ENCODE measurements at regions not wholly inside any gene's neighbourhood (a gene's known extent, or its start where the extent isn't known, plus 50 kb on each side); places are given as distances from the start of the nearest gene placed in this dataset.

DNA sequence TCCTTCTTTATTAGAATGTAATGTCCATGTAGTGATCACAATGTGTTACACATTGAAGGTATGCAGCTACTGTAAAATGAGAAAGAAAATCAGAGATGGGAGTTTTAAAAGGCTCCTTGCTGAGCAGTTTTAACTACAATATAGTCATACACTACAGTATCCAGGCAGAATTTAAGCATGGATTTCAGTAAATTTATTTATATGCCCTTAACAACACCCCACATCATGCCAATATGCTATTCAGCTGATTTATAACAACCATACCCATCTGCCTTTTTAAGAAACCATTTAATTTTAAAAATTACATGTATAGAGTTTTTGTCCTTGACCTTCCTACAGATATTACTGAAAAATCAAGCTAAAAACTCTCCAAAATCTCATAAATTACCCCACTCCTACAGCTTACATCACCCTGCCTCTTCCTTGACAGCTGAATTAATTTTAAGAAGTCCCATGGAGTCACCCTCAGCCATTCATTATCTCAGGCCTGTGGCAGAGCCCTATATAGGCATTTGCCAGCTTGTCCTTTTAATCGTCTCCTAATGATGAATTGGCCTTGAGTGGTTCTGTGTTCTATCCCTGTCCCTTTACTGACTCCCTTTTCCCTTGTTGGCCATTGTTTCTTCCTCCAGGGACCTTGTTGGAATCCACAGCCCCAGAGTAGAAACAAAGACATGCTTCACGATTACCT is 797.6 kb upstream of the ARRDC4 start:
- no peak for DNase-seq (ENCODE audit: low read depth in 2 of 2)

DNA sequence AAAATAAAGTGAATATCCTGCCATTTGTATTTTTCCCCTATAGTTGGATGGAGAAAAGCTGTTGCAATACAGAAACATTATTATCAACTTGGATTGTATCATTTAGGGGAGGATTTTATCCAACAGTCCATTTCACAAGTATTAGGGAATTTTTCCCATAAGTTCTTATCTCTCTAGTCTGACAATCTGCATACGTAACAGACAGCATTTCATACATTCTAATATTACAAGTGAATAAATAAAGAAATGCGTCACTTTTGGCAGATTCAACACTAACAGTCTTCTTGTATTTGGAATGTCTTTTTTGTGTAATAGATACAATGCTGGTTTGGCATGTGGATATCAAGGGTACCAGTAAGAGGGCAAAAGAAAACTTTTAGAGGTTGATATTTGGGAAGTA is 795.3 kb upstream of the ARRDC4 start:
- DNase-seq (ENCODE audit: low read depth in 2 of 2): no peak

DNA sequence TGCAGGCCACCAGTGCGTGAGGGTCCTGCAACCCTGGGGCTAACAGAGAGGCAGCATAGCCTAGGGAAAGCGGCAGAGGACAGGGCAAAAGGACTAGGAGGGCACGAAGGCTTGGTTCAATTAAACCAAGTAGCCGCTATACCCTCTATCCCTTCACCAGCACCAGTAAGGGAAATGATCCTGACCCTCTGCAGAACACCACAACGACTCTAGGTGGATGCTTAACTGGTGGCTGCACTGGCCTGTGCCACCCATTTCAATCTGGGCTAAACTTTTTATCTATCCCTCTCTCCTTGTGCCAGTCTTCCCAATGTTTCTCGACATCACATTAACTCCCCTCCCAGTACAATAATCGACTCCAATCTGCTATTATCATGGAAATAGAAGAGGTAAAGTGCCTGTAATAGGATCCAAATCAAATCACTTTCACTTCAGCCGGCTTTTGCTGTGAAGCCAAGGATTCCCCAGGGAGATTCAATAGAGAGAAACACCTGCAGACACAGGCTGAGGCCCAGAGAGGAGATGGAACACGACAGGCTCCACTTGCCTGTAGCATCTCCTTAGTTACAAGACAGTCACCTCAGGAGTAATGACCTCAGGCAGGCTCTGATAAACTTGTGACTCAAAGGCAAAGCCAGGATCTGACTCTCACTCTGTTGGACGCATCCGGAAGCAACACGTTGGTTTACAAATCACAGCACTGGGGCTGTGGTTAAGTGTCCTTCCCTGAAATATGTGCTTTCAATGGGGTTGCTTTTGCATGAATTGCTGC is 791.6 kb upstream of the ARRDC4 start:
- DNase-seq (ENCODE audit: low read depth in 2 of 2): no peak

DNA sequence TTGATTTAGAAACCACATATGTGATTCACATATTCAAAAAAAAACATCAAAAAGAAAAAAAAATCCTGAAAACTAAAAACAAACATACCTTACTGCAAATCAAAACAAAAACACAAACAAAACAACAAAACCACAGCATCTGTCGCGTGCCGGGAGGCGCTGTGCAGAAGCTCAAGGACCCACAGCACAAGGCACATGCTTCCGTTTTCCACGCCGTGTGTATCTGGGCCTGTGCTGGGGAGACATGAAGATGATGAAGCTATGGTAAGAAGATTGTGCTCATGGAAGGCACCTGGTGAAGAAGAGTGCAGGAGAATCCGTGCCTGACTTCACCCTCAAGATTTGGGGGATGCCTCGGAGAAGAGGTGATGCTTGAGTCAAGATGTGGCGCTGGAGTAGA is 788.9 kb upstream of the ARRDC4 start:
- DNase-seq (ENCODE audit: low read depth in 2 of 2): no peak

GRCh38 chr15:97174886-97175540 is 785.5 kb upstream of the ARRDC4 start:
- DNase-seq (ENCODE audit: low read depth in 2 of 2): no peak

DNA sequence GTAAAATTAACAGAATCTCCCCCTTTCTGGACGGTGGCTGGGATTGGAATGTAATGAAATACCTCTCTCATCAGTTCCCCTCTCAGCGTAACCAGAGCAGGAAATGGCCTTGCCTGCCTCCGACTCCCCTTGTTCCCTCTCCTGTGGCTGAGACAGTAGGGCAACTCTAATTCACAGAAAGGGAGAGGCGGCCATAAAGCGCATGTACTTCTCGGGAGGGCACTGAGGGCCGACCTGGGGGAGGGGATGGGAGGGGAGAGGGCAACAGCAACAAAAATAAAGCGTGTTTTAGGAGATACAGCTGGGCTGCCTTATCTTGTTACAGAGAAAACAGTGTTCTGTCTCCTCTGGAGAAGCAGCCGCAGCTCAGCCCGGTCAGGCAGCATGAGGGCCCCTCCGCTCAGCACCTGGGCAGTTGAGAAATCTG is 783.3 kb upstream of the ARRDC4 start:
- DNase-seq (ENCODE audit: low read depth in 2 of 2): no peak

- no peak for DNase-seq (ENCODE audit: low read depth in 2 of 2)
Observed at GRCh38 chr15:97182581-97182980, 777.9 kb upstream of the ARRDC4 start.

GRCh38 chr15:97189162-97189780 is 771.2 kb upstream of the ARRDC4 start:
- no peak for DNase-seq (ENCODE audit: low read depth in 2 of 2)

GRCh38 chr15:97194750-97195149 is 765.8 kb upstream of the ARRDC4 start:
- no peak for DNase-seq (ENCODE audit: low read depth in 2 of 2)

GRCh38 chr15:97196048-97197014 is 764.2 kb upstream of the ARRDC4 start:
- DNase-seq (ENCODE audit: low read depth in 2 of 2): no peak

DNA sequence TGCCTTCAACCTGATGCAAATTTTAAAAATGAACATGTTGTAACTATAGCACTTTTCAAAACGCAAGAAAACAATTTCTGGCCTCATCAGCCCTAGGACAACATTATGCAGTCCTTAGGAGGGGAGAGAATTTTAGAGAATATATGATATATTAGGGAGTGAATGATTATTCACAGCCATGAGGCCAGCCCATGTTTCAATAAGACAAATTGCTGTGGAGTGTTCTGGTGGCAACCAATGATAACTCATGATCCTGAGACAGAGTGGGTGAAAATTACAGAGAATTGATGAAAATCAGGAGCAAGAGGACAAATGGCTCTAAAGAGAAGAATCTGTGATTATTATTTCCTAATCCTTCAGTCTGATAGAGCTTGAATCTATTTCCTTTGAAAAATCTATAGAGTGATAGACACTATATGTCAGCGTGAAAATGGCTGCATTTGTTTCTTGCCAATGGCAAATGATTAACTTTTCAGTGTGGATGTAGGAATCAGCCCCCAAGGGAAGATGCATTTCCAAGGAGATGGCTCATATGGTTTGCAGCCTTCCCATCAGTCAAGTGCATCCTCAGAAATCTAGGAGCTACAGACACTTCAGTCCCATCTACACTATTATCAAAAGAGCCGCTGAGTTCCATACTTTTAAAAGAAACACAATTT is 761.0 kb upstream of the ARRDC4 start:
- DNase-seq (ENCODE audit: low read depth in 2 of 2): no peak

GRCh38 chr15:97200161-97200560 is 760.3 kb upstream of the ARRDC4 start:
- DNase-seq (ENCODE audit: low read depth in 2 of 2): no peak

DNA sequence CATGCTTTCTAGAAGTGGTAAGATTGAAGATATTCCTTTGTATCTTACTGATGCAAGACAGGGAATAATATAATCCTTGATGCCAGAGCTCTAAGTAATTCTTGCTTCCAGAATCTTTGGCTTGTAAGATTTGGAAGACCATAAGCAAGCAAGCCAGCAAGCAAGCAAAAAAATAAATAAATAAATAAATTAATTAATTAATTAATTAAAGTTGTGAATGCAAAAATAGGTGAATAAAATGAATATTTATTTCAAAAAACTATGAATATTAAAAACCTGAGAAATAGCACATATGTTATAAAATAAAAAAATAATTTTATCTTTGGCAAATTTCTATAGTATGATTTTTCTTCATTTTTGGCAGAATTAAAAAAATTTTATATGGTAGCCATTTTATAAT is 750.2 kb upstream of the ARRDC4 start:
- no peak for DNase-seq (ENCODE audit: low read depth in 2 of 2)

GRCh38 chr15:97215629-97216028 is 744.9 kb upstream of the ARRDC4 start:
- DNase-seq (ENCODE audit: low read depth in 2 of 2): no peak

- DNase-seq (ENCODE audit: low read depth in 2 of 2): no peak
Observed at GRCh38 chr15:97224191-97224641, 736.3 kb upstream of the ARRDC4 start.

GRCh38 chr15:97234851-97235610 is 725.5 kb upstream of the ARRDC4 start:
- peak in 1 of 2 donors; percentile 4 for DNase-seq (ENCODE audit: low read depth in 2 of 2)

DNA sequence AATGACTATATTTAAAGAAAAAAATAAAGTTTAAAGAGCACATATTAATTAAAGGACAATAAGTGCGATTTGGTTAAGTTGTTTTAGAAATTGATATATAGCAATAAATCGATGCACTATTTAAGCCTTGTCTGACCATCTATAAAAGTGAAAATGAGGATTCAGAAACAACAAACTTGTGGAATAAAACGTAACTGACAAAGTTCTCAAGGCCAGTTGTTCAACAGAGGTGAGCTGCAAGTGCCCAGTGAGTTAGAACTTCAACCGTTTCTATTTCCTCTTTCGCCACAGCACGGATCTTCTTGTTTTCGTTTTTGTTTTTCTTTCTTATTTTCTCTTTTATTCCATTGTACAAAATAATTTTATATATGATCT is 724.9 kb upstream of the ARRDC4 start:
- DNase-seq (ENCODE audit: low read depth in 2 of 2): no peak

- no peak for DNase-seq (ENCODE audit: low read depth in 2 of 2)
Observed at GRCh38 chr15:97236140-97236539, 724.4 kb upstream of the ARRDC4 start.

DNA sequence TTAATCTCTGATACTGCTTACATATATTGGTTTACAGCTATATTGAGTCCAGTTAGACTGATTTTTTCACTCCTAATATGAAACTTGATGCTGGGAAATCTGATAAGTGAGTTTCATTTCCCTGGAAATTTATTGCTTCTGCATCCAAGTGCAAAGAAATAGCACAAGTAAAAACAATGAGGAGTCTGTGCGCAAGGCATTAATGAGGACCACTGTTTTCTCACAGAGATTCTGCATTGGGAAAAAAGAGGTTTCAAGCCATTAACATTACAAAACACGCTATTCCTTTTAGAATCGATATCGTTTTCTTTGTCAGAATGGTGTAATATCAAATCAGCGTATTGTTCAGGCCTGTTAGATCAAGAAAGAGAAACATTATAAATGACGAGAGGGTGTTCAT is 723.3 kb upstream of the ARRDC4 start:
- DNase-seq (ENCODE audit: low read depth in 2 of 2): no peak

DNA sequence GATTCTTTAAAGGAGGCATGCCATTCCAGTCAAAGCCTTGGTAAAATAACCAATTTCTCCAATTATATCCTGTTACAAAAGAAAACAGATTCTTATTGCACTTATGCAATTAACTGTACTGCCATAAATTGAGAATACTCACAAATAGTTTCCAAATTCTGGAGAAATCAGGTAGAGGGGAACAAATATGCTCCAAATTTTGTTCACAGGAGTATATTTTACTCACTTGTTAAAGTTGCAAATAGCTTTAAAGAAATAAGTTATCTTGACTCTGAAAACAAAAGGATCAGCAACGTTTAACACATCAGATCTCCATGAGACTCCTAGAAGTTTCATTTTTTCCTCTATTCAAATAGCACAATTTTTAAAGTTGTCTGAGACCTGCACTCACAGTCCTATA is 712.1 kb upstream of the ARRDC4 start:
- no peak for DNase-seq (ENCODE audit: low read depth in 2 of 2)

All from stimulated activated CD8-positive, alpha-beta memory T cell treated with anti-CD3 and anti-CD28 coated beads, Interleukin-2, amount 100 ng/mL, for 48 hours (primary cell).